ENCODE measurements at regions not wholly inside any gene's neighbourhood (a gene's known extent, or its start where the extent isn't known, plus 50 kb on each side); places are given as distances from the start of the nearest gene placed in this dataset.

GRCh38 chr19:31664997-31665396 is 315.8 kb upstream of the TSHZ3 start:
- TF ChIP-seq ZFX (IDR thresholded peaks at IDR 0.05): no peak
- no peak for TF ChIP-seq CTCF (conservative IDR thresholded peaks at IDR 0.05)
- no peak overlapping the region for H3K27ac ChIP-seq

GRCh38 chr19:31666126-31666525 is 316.9 kb upstream of the TSHZ3 start:
- TF ChIP-seq CTCF (conservative IDR thresholded peaks at IDR 0.05) (no peak), ZFX (IDR thresholded peaks at IDR 0.05) (no peak)
- H3K27ac ChIP-seq: no peak overlapping the region

- H3K27ac ChIP-seq: no peak overlapping the region
- TF ChIP-seq CTCF (conservative IDR thresholded peaks at IDR 0.05): no peak
- no peak for TF ChIP-seq ZFX (IDR thresholded peaks at IDR 0.05)
Observed at GRCh38 chr19:31667106-31667505, 317.9 kb upstream of the TSHZ3 start.

- TF ChIP-seq ZFX (IDR thresholded peaks at IDR 0.05) (no peak), CTCF (conservative IDR thresholded peaks at IDR 0.05) (no peak)
- H3K27ac ChIP-seq: no peak overlapping the region
Observed at GRCh38 chr19:31668921-31669320, 319.7 kb upstream of the TSHZ3 start.

- H3K27ac ChIP-seq: no peak overlapping the region
- TF ChIP-seq CTCF (conservative IDR thresholded peaks at IDR 0.05) (no peak), ZFX (IDR thresholded peaks at IDR 0.05) (no peak)
Observed at GRCh38 chr19:31670931-31671330, 321.7 kb upstream of the TSHZ3 start.

- TF ChIP-seq ZFX (IDR thresholded peaks at IDR 0.05) (no peak), CTCF (conservative IDR thresholded peaks at IDR 0.05) (no peak)
- H3K27ac ChIP-seq: no peak overlapping the region
Observed at GRCh38 chr19:31671411-31672035, 322.3 kb upstream of the TSHZ3 start.

- H3K27ac ChIP-seq: no peak overlapping the region
- no peak for TF ChIP-seq ZFX (IDR thresholded peaks at IDR 0.05)
- no peak for TF ChIP-seq CTCF (conservative IDR thresholded peaks at IDR 0.05)
Observed at GRCh38 chr19:31674503-31675192, 325.4 kb upstream of the TSHZ3 start.

Measured in C4-2B (cell line).